ENCODE measurements at regions not wholly inside any gene's neighbourhood (a gene's known extent, or its start where the extent isn't known, plus 50 kb on each side); places are given as distances from the start of the nearest gene placed in this dataset.

- TF ChIP-seq ZFX (IDR thresholded peaks at IDR 0.05), result no peak
- TF ChIP-seq CTCF (conservative IDR thresholded peaks at IDR 0.05), result no peak
- no peak overlapping the region for H3K27ac ChIP-seq
These were observed 60.8 kb upstream of the UMPS start for GRCh38 chr3:124669470-124669869.

- no peak for TF ChIP-seq ZFX (IDR thresholded peaks at IDR 0.05)
- TF ChIP-seq CTCF (conservative IDR thresholded peaks at IDR 0.05), result no peak
- H3K27ac ChIP-seq, result no peak overlapping the region
These were observed 59.1 kb upstream of the UMPS start for GRCh38 chr3:124671106-124671505.

- H3K27ac ChIP-seq, result no peak overlapping the region
- TF ChIP-seq ZFX (IDR thresholded peaks at IDR 0.05) (no peak; the same call in 1 of the 2 replicates), CTCF (conservative IDR thresholded peaks at IDR 0.05) (no peak)
These were observed 55.9 kb upstream of the UMPS start for GRCh38 chr3:124674336-124674735.

GRCh38 chr3:124676236-124676635, 54.0 kb upstream of the UMPS start:
- TF ChIP-seq ZFX (IDR thresholded peaks at IDR 0.05), result no peak
- no peak for TF ChIP-seq CTCF (conservative IDR thresholded peaks at IDR 0.05)

GRCh38 chr3:124679048-124679638, 51.1 kb upstream of the UMPS start:
- no peak for TF ChIP-seq ZFX (IDR thresholded peaks at IDR 0.05)
- no peak for TF ChIP-seq CTCF (conservative IDR thresholded peaks at IDR 0.05)
- H3K27ac ChIP-seq, result no peak overlapping the region

More at GRCh38 chr3:124676236-124676635, 54.0 kb upstream of the UMPS start:
- no peak overlapping the region for H3K27ac ChIP-seq
